H1 (cell line): ENCODE measurements at regions not wholly inside any gene's neighbourhood (a gene's known extent, or its start where the extent isn't known, plus 50 kb on each side); places are given as distances from the start of the nearest gene placed in this dataset.

ENCODE experiments used
- CREB1 ChIP-seq: IDR thresholded peaks from 2 replicates; pipeline ENCODE4 v1.6.1; 2012; ENCODE audit warnings: inconsistent platforms
- TF ChIP-seq, protein P1 (sequence below): fragments of 300-600 bp; sonication (generic); IDR thresholded peaks from 2 replicates; pipeline ENCODE4 v1.7.1; 2012; ENCODE audit warnings: low read length, moderate library complexity, mild to moderate bottlenecking, inconsistent platforms; ENCODE audit not compliant: insufficient replicate concordance

DNA sequence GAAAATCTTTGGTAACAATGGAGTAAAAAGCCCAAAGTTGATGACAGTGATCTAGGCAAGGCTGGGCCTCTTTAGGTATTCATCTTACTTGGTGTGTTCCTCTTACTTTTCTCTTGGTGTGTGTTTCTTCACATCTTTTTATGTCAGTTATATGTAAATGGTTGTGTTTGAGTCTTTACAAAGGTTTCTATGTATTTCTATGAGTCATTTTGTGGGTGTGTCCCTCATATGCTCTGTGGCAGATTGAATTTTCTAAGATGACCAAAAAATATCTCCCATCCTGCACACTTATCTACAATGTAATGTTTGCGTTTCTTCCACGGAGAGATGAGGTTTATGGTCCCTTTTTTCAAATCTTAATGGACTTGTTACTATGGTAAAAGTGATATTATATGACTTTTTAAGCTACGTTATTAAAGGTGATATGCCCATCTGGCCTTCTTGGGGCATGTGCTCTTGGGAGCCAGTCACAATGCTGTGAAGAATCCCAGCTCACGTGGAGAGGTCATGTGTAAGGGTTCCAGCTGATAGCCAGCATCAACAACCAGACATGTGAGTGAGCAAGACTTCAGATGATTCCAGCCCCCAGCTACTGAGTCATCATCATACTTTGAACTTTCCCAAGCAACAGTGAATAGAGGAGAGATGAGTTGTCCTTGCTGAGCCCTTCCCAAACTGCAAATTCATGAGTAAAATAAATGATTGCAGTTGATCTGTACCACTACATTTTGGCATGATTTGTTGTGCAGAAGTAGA is 126.9 kb downstream of the CBLL2 start (continued):
- TF ChIP-seq, protein P1, sequence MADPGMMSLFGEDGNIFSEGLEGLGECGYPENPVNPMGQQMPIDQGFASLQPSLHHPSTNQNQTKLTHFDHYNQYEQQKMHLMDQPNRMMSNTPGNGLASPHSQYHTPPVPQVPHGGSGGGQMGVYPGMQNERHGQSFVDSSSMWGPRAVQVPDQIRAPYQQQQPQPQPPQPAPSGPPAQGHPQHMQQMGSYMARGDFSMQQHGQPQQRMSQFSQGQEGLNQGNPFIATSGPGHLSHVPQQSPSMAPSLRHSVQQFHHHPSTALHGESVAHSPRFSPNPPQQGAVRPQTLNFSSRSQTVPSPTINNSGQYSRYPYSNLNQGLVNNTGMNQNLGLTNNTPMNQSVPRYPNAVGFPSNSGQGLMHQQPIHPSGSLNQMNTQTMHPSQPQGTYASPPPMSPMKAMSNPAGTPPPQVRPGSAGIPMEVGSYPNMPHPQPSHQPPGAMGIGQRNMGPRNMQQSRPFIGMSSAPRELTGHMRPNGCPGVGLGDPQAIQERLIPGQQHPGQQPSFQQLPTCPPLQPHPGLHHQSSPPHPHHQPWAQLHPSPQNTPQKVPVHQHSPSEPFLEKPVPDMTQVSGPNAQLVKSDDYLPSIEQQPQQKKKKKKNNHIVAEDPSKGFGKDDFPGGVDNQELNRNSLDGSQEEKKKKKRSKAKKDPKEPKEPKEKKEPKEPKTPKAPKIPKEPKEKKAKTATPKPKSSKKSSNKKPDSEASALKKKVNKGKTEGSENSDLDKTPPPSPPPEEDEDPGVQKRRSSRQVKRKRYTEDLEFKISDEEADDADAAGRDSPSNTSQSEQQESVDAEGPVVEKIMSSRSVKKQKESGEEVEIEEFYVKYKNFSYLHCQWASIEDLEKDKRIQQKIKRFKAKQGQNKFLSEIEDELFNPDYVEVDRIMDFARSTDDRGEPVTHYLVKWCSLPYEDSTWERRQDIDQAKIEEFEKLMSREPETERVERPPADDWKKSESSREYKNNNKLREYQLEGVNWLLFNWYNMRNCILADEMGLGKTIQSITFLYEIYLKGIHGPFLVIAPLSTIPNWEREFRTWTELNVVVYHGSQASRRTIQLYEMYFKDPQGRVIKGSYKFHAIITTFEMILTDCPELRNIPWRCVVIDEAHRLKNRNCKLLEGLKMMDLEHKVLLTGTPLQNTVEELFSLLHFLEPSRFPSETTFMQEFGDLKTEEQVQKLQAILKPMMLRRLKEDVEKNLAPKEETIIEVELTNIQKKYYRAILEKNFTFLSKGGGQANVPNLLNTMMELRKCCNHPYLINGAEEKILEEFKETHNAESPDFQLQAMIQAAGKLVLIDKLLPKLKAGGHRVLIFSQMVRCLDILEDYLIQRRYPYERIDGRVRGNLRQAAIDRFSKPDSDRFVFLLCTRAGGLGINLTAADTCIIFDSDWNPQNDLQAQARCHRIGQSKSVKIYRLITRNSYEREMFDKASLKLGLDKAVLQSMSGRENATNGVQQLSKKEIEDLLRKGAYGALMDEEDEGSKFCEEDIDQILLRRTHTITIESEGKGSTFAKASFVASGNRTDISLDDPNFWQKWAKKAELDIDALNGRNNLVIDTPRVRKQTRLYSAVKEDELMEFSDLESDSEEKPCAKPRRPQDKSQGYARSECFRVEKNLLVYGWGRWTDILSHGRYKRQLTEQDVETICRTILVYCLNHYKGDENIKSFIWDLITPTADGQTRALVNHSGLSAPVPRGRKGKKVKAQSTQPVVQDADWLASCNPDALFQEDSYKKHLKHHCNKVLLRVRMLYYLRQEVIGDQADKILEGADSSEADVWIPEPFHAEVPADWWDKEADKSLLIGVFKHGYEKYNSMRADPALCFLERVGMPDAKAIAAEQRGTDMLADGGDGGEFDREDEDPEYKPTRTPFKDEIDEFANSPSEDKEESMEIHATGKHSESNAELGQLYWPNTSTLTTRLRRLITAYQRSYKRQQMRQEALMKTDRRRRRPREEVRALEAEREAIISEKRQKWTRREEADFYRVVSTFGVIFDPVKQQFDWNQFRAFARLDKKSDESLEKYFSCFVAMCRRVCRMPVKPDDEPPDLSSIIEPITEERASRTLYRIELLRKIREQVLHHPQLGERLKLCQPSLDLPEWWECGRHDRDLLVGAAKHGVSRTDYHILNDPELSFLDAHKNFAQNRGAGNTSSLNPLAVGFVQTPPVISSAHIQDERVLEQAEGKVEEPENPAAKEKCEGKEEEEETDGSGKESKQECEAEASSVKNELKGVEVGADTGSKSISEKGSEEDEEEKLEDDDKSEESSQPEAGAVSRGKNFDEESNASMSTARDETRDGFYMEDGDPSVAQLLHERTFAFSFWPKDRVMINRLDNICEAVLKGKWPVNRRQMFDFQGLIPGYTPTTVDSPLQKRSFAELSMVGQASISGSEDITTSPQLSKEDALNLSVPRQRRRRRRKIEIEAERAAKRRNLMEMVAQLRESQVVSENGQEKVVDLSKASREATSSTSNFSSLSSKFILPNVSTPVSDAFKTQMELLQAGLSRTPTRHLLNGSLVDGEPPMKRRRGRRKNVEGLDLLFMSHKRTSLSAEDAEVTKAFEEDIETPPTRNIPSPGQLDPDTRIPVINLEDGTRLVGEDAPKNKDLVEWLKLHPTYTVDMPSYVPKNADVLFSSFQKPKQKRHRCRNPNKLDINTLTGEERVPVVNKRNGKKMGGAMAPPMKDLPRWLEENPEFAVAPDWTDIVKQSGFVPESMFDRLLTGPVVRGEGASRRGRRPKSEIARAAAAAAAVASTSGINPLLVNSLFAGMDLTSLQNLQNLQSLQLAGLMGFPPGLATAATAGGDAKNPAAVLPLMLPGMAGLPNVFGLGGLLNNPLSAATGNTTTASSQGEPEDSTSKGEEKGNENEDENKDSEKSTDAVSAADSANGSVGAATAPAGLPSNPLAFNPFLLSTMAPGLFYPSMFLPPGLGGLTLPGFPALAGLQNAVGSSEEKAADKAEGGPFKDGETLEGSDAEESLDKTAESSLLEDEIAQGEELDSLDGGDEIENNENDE: no peak
- TF ChIP-seq CREB1: no peak
